ENCODE measurements at regions not wholly inside any gene's neighbourhood (a gene's known extent, or its start where the extent isn't known, plus 50 kb on each side); places are given as distances from the start of the nearest gene placed in this dataset.
"Not testable (repeated sequence)": the region's sequence is repeated elsewhere in the genome, so short reads cannot be mapped to it uniquely, and the experiment has no call there.

- DNase-seq (ENCODE audit: low spot score): no peak
Observed at GRCh38 chr3:22318325-22318724, 567.3 kb upstream of the ZNF385D start.

DNA sequence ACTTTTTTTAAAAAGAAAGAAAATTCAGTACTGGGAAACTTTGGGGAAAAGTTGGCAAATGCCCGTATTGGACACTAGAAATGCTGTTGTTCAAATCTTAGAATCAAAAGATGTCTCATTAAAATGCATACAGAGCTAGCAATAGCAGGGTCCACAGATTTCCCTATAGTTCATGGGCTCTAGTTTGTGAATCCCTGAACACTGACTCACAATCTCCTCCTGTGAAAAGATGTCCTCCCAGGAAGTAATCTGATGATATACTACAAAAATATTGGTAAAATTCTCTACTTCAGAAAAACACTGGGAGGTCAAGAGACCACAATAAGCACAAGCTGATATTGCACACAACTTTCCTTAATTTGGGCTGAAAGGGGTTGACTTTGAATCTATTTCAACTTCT lies 568.4 kb upstream of the ZNF385D start:
- no peak for DNase-seq (ENCODE audit: low spot score)

DNA sequence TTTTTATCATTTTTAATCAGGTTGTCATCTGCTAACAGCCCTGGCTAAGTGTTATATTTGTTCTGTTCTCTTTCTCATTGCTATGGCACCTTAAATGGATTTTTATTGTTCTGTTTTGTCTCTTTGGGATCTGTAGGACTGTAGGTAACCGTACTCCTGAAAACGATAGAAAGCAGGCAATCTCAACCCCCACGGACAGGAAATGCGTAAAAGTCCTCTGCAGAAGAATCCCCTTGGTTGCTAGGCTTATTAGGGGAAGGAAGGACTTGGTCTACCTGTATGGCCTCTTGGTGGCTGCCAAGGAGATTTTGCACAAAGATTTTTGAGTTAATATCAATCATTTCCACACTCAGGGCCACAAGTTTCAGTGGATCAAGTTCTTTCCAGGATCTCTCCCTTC lies 571.9 kb upstream of the ZNF385D start:
- no peak for DNase-seq (ENCODE audit: low spot score)

GRCh38 chr3:22326305-22326704 lies 575.3 kb upstream of the ZNF385D start:
- DNase-seq (ENCODE audit: low spot score): no peak

DNA sequence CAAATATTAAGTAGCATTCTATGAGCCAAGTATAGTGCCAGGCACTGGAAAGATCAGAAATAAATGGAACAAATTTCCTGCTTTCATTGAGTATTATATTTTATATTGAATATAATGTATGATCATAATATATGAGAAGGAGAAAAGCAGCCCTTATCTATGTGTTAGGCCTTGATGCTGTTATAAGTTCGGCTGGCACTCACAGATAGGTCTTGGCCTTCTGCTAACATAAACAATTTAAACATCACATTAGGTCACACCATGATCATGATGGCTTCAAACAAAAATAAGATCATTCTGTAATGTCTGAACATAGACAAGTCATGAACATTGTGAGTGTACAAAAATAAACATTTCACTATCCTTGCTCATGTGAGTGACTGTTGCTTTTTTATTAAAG lies 584.0 kb upstream of the ZNF385D start:
- no peak for DNase-seq (ENCODE audit: low spot score)

GRCh38 chr3:22349215-22349851 lies 598.3 kb upstream of the ZNF385D start:
- no peak for DNase-seq (ENCODE audit: low spot score)

GRCh38 chr3:22351806-22352205 lies 600.8 kb upstream of the ZNF385D start:
- no peak for DNase-seq (ENCODE audit: low spot score)

- DNase-seq (ENCODE audit: low spot score): no peak
Observed at GRCh38 chr3:22353126-22353525, 602.1 kb upstream of the ZNF385D start.

- no peak for DNase-seq (ENCODE audit: low spot score)
Observed at GRCh38 chr3:22358334-22358733, 607.3 kb upstream of the ZNF385D start.

GRCh38 chr3:22360164-22360563 lies 609.2 kb upstream of the ZNF385D start:
- DNase-seq (ENCODE audit: low spot score): no peak

- DNase-seq (ENCODE audit: low spot score): no peak
Observed at GRCh38 chr3:22360970-22361369, 610.0 kb upstream of the ZNF385D start.

GRCh38 chr3:22361521-22361920 lies 610.5 kb upstream of the ZNF385D start:
- DNase-seq (ENCODE audit: low spot score): no peak

- DNase-seq (ENCODE audit: low spot score): no peak
Observed at GRCh38 chr3:22364851-22365250, 613.8 kb upstream of the ZNF385D start.

GRCh38 chr3:22366781-22367180 lies 615.8 kb upstream of the ZNF385D start:
- no peak for DNase-seq (ENCODE audit: low spot score)

DNA sequence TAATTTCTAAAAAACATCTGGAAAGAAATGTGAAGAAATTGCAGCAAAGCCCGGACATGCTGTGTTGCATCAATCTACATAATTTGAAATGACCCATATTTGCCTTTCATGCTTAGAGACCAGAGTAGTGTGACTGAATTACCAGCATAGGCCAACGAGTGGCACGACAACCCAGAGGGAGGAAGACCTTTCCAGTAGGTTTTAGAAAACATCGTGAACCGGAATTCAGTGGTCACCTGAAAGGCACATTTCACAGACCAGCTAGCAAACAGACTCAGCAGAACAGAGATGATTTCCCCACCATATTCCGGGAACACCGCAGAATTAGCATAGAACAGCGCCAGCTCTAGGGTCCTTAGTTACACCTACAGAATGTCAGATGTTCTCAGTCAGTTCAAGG lies 620.0 kb upstream of the ZNF385D start:
- DNase-seq (ENCODE audit: low spot score): no peak

DNA sequence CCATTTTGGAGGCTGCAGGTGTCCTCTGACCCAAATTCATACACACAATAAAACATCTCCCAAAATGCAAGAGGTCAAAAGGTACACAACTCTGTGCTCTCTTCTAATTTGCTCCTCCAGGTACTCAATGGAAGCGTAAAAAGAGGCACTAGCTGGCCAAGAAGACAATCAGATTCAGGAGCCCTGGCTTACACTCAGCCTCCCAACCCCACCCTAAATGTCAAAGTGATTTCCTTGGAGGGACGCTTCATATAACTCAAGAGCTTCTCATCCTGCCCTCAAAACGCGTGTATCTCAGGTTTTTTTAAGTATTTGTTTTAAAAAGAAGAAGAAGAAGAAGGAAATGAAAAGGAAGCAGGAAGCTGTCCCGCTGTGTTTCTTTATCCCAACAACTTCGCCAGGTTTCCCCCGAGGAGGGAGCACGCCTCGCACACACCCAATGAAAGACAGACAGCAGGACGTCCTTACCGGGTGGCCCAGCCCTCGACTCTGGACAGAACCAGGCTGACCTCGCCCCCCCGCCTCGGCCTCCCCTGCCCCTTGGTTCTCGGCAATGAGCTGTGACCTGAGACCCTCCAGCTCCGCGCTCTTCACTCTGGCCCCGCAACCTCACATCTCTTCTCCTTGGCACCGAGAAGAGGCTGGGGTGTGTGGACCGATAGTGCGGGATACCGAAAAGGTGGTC lies 620.7 kb upstream of the ZNF385D start:
- no peak for DNase-seq (ENCODE audit: low spot score)

DNA sequence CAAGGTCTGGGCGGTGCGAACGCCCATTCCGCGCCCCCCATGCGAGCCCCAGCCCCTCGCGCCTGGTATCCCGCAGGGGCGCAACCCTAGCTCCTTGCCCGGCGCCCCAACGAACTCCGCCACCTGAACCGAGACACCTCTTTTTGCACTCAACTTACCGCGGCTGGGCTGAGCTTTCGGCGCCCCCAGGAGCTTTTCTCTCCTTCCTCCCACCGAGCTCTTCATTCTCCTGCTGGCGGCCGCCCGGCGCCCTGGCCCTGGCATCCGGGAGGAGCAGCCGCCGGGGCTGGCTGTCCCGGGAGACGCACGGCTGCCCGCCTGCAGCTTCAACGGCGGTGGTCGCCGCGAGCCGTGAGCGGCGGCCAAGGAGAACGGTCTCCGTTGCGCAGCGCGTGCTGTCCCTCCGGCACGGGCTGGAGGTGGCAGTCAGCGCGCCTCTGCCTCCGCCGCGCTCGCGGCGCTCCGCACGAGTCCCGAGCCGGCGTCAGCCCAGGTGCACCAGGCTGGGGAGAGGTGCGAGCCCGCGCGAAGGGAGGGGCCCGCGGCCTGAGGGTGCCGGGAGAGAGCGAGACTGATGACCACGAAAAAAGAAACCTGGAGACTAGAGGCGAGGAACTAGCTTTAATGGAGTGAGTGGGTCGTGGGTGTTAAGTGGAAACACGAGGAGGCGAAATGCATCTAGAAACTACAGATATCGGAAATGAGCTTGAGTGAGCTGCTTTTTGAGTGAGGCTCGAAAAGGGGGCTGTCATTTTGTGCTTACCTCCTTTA lies 621.5 kb upstream of the ZNF385D start:
- DNase-seq (ENCODE audit: low spot score): no peak

GRCh38 chr3:22373182-22373581 lies 622.2 kb upstream of the ZNF385D start:
- DNase-seq (ENCODE audit: low spot score): no peak

GRCh38 chr3:22373827-22374226 lies 622.8 kb upstream of the ZNF385D start:
- DNase-seq (ENCODE audit: low spot score): no peak

DNA sequence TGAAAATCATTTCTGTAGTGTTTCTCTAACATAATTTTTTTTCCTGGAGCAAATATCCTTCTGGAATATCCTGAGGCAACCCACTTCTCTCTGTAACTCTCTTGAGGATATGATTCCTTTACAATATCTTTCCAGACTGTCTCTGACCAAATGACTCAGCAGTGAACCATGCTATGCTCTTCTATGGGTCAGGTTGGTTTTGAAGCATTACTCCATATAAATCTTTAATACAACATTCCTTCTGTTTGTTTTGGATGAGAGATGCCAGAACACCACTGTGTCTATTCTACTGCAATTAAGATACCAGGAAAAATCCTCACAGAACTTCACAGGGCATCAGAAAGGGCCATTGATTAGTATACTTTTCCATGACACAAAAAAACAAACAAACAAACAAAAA lies 626.4 kb upstream of the ZNF385D start:
- DNase-seq (ENCODE audit: low spot score): peak; percentile 2

DNA sequence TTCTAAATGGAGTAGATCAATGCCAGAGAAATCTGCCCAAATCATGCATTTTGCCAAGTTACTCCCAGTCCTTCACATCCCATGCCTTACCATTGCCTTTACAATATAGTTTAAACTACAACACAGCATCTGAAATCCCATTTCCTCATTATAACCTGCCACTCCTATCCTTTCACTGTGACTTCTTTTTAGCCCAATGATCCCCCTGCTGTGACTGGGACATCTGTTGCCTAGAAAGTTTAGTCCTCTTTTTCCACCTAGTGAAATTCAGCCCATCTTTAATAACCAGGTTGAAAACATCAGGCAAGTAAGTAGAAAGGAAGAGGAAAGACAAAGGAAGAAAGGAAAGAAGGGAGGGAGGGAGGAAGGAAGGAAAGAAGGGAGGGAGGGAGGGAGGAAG lies 627.9 kb upstream of the ZNF385D start:
- no peak for DNase-seq (ENCODE audit: low spot score)

GRCh38 chr3:22380253-22380652 lies 629.2 kb upstream of the ZNF385D start:
- no peak for DNase-seq (ENCODE audit: low spot score)

DNA sequence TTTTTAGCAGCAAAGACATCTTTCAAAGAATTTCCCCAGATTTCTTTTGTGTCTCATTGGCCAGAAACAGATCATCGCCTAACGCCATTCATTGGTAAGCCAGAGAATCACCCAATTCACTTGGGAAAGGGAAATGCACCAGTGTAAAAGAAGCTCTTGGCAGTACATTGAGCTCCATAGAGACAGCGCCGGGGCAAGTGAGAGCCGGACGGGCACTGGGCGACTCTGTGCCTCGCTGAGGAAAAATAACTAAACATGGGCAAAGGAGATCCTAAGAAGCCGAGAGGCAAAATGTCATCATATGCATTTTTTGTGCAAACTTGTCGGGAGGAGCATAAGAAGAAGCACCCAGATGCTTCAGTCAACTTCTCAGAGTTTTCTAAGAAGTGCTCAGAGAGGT lies 630.6 kb upstream of the ZNF385D start:
- DNase-seq (ENCODE audit: low spot score): not testable (repeated sequence)
